Right hindlimb (tissue), 1 donor: ENCODE measurements at regions not wholly inside any gene's neighbourhood (a gene's known extent, or its start where the extent isn't known, plus 50 kb on each side); places are given as distances from the start of the nearest gene placed in this dataset.
A peak's percentile ranks its signal among the peaks of the same experiment; 100 is the strongest.
"Not testable (repeated sequence)": the region's sequence is repeated elsewhere in the genome, so short reads cannot be mapped to it uniquely, and the experiment has no call there.

ENCODE experiments used
- DNase-seq: peaks from one replicate; pipeline ENCODE4 v3.0.0-alpha.2; 2018

DNA sequence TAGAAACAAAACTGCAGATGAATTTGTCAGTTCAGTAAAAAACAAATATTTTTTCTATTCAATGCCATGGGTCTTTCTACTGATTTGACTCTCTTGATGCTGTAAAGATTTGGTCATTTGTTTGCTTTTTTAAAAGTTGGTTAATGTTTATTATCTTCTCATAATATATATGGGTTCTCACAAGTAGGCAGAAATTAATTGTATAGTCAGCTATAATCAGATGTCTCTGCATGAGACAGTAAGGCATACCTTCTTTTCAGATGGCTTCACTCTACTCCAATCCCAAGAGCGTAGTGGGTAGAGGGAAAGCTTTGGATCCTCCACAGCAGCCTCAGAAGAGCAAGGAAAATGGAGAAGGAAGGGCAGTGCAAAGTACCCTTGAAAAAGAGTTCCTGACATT, 1202.9 kb upstream of the CELF4 start:
- no peak for DNase-seq

DNA sequence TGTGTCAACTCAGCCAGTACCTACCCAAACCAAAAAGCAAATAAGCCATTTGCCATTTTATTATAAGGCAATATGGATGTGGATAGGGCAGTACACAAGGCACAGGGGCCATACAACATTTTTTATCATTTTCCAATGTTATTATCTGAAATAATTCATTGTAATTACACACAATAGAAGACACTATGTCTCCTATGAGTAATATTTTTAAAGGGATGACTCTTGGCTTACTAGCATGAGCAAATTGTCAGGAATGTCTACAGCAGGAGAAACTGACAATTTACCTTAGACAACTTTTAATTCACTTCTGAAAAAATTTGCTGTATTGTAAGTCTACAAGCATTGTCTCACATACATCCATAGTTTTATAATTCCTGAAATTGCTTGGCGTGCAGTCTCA, 1193.9 kb upstream of the CELF4 start:
- DNase-seq, result no peak

DNA sequence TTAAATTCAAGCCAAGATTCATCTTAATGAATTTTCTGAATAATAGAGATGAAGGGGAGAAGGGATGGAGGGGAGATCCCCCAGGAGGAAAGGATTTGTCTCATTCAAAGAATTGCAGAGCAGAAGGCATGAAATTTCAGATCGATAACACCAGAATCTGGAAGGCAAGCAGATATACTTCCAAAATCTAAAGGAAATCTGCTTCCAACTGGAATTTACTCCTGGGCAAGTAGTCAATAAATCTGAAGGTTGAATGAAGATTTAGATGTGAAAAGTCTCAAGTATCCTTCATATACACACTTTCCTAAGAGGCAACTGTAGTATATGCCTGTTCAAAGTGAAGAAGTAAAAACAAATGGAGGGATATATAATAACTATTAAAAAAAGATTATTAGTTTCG, 1190.8 kb upstream of the CELF4 start:
- DNase-seq, result no peak

DNA sequence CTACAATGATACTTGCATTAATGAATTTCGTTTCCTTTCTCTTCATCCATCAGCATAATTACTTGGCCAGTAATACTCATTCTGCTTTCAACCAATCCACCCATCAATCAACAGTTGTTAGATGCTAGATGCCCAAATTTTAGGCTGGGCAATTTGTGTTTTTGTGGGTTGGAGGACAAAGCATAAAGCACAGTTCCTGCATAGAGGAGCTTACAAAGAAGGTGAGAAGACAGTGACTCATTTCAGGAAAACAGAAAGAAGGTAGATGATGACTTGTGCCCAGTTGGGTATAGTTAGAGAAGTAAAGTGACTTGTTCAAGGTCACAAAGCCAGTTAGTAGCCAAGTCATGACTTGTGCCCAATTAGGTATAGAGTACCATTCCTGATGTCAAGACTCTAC, 1186.8 kb upstream of the CELF4 start:
- DNase-seq, result no peak

DNA sequence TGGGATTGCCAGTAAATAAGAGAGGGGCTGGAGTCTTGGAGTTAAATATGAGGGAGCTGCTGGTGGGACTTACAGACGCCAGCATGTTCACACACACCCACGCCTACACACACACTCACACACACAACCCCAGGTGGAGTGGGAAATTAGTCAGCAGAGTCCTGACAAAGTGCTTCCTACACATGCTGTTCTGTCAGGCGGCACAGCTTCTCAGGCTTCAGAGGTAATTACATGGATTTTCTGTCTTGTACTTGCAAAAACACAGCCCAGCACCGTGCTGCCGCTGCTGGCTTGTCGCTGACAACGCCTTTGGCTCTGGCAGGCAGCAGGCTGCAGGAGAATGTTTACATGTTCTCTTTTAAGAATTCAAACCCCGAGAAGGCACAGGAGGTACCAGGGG, 1186.3 kb upstream of the CELF4 start:
- peak; percentile 40 for DNase-seq

DNA sequence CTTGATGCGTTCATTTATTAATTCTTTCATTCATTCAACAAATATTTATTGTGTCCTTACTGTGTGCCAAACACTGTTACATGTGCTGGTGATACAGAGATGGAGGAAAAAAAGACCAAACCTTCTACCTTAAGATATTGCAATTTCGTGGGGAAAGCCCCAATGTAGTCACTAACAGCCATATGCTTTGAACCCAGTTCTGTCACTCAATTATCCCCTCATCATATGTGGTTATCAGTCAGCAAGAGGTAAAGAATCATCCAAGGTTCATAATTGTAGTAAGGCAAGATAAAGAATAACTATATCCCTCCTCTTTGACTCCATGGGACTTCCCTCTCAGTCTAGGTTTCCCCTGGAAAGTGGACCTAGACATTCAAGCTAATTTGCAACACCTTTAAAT, 1185.6 kb upstream of the CELF4 start:
- DNase-seq, result no peak

DNA sequence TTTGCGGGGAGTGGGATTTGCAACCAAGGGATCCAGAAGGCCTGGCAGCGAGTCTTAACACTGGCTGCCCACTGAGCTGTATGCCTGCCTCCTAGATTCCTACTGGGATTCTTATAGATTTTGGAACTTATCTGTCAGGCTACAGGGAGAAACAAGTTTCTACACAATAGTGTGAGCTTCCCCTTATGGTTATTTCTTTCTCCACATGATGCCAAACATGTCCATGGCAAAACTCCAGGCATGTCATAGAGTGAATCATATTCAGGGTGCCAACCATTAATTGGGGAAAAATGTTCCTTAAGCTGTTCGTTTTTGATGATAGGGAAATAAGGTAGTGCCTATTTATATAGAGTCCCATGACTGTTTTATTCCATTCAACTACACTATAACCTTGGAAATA, 1185.2 kb upstream of the CELF4 start:
- DNase-seq, result no peak

DNA sequence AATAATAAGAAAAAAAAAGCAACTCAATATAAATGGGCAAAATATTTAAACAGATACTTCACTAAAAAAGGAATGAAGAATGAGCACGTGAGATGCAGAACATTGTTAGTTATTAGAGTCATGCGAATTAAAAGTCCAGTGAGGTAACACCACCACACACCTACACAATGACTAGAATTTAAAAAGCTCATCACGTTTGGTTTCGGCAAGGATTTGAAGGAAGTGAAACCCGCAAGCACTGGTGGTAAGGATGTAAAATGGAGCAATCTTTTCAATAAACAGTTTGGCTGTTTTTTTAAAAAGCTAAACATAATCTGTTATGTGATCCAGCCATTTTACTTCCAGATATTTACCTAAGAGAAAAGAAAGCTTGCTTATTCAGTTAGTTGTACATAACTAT, 1181.6 kb upstream of the CELF4 start:
- DNase-seq, result no peak

DNA sequence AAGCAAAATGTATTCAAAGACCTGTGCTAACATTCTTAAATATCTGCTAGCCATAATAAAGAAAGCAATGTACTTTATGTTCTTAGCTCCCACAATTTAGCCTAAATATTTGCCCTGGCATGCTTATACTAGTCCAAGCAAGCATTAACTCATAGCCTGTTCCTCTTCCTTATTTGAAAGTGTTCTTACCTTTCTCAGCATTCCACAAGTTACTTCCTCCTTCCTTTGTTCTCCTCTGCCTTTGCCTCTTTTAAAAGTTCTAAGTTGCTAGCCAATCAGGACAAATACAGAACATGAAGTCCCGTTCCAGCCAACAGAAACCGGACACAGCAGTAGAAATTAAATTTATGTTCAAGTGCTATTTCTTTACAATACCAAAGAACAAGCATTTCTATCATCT, 1154.6 kb upstream of the CELF4 start:
- not testable (repeated sequence) for DNase-seq

DNA sequence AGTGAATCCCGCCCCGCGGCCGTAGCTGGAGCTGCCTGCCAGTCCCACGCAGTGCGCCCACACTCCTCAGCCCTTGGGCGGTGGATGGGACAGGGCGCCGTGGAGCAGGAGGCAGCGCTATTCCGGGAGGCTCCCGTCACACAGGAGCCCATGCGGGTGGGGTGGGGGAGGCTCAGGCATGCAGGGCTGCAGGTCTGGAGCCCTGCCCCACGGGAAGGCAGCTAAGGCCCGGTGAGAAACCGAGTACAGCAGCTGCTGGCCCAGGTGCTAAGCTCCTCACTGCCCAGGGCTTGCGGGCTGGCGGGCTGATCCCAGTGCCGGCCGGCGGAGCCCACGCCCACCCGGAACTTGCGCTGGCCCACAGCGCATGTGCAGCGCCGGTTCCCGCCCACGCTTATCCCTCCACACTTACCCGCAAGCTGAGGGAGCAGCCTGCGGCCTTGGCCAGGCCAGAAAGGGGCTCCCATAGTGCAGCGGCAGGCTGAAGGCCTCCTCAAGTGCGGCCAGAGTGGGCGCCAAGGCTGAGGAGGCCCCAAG, 1152.8 kb upstream of the CELF4 start:
- no peak for DNase-seq

DNA sequence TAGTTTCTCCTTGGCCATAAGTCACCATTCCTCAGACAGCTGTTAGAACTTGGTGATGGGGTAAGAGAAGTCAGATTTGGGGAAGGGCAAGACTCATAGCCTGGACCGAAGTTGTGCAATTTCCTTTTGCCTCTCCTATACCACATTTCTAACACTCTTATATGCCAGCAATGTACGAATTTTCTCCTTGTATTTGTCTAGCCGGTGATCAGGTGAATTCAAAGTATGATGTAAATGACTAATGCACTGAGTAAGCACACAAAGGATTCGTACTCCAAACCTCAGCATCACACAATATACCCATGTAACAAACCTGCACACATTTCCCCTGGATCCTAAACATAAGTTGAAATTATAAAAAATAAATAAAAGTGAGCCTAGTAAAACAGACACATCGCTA, 1143.5 kb upstream of the CELF4 start:
- no peak for DNase-seq

DNA sequence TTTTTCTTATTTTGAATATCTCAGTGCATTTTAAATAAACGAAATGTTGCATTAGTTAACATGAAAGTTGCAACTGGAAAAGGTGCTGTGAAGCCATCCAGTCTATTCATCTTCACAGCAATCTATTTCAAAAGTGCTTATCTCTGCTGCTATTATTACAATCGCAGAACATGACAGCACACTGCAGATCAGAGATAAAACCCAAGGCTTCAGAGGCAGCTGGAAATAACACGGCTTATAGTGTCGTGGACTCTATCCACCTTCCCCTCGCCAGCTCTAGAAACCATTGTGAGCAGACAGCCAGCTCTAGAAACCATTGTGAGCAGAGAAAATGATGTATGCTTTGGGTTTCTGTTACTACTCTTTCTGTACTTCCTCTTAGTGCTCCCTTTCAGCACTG, 1140.8 kb upstream of the CELF4 start:
- no peak for DNase-seq

DNA sequence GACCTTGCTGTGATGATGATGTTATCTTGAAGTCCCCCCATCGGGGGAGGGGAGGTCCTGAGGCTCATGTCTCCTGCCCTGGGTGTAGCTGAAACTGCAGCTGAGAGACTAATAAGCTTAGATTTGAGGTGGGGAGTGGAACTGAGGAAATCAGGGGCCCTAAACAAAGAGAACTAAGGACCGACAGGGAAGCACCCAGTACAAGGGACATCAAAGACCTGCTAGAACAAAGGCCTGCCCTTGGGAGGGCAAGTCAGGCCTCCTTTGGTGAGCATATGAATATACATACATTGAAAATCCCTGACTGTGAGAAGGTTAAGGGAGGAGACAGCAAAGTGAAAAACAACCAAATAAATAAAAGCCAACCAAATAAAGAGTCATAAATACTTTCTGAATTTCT, 1132.5 kb upstream of the CELF4 start:
- no peak for DNase-seq

DNA sequence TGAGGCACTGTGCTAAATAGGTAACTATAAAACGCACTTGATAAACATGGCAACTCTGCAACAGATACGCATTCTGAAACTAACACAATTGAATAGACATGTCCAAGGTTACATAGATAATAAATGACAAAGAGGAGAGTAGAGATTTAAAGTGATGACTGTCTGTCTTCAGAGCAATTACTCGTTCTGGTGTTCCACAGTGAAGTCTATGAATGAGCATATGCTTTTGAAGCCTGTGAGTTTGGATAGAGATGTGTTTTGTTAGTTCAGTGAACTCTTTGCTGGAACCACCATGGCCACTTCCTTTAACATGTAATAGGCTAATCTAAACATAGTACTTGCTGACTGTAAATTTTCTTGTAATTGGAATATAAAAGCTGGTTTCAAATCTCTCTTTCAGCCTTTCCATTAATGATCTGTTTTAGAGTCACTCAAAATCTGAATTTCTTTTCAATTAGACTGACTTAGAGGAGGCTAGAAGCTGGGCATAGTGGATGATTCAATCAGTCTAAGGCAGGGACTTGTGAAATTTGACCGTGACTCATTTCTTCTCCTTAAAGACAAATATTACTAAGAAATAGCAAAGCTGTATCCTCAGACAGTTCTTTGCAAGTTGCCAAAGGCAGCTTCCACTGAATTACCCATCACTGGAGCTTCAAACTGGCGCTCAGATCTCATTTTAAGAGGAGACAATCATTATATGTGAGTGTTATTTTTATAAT, 1130.1 kb upstream of the CELF4 start:
- no peak for DNase-seq

DNA sequence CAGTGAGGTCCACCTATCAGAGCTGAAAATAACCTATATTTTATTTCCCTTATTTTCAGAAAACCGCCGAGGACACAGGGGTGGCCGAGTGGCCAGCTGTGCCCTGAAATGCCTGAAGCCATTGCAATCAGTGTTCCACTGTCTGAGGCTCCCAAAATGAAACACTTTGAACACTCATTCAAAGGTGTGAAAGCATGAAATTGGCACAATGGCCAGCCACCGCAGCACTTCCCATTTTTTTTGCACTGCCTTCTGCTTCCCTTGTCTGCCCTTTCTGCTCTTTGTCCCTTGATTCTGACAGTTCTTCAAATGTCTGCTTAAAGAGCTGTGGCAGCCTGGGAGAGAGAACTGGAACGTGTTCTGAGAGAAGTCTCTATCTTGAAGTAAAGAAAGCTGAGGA, 1127.5 kb upstream of the CELF4 start:
- no peak for DNase-seq

DNA sequence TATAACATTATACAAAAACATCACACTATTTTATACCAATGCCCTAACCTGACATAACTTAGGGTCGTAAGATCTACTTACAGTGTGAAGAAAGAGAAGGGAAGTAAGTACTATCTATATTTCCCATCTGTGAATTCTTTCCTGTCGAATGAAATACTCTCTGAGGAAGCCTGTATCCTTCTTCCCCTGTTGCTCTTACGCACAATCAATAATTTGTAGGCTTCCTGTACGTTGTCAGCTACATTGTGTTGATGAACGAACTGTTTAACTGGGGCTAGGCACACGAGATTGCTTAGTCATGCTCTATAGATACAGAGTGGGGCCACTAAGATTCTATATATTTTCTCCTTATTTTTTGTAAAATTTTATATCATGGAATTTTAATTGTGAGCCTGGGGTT, 1125.0 kb upstream of the CELF4 start:
- DNase-seq, result no peak

DNA sequence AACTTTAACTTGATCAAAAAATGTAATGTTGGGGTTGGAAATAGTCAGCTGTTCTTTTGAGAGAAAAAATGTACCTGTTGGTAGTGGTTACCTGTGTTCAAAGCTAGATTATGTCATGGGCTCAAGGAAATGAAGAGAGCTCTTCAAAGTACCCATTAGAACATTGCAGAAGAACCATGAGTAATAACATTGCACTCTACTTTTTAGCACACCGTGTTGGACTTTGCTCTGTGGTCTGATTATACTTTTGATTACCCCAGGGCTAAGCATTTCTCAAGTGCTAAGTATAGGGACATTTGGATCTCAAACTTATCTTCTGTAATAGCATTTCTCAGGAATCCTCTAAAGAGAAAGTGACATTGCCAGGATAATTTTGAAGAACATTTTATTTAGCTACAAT, 1122.8 kb upstream of the CELF4 start:
- no peak for DNase-seq

DNA sequence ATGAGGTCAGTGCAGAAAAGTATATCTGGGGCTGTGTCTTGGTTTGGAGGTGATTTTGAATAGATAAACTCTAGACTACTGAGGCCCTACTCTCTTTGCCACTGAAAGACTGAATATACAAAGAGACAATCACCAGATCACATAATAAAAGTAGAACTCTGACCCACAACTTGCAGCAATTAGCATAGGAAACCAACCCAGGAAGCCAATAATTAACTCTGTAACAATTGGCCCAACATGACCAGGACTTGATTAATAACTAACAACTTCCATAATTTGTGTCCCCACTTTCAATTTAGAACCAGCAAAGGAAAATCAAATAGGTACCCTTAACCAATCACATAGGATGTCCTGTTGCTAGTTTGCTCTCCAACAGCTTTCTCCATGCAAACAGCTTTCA, 1104.9 kb upstream of the CELF4 start:
- no peak for DNase-seq

DNA sequence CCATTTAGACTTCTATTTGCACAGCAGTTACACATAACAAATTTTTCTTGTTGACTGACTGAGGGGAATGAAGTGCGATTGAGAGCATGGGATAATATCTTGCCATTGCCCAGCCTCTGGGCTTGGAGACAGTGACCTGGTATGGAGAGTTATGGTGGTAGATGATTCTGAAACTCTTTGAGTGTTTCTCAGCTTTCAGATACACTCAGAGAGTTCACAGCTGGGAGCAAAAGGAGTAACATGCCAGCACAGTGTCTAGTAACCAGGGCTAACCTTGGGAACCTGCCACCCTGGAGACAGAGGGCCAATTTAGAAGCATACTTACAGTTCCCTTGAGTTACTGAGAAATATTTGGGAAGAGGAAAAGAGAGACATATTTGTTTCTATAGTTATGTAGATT, 1099.3 kb upstream of the CELF4 start:
- no peak for DNase-seq

DNA sequence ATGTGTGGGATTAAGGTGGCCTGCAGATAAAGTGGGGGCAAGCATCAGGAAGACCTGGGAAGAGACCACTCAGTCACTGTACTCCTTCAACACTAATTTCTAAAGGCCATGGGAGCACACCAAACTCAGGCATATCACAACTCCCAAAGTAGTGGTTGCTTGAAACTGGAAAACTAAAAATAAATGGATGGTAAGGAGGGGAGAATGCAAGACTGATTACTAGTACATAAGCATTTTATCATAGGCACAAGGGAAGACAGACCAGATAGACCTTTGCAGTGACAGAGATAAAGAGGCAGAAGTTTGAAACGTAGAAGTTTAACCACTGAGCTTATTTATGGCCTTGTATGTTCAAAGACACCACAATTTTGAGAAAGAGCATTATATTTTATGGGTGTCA, 1098.1 kb upstream of the CELF4 start:
- no peak for DNase-seq

DNA sequence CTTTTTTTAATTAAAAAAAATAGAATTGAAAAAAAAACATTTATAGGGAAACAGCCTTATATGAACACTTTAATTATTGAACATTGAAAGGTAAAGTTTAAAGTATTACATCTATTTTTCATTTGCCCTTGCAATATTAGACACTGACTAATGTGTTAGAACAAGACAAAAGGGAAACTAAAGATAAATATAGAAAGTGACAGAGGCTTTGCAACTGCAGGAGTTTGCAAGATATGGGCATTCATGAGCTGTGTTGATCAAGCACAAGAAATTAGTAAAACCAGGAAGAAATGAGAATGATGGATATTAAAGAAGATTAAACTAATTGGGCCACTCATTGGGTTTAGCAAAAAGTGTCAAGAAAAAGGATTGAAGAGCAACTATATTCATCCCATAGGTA, 1097.7 kb upstream of the CELF4 start:
- DNase-seq, result no peak

DNA sequence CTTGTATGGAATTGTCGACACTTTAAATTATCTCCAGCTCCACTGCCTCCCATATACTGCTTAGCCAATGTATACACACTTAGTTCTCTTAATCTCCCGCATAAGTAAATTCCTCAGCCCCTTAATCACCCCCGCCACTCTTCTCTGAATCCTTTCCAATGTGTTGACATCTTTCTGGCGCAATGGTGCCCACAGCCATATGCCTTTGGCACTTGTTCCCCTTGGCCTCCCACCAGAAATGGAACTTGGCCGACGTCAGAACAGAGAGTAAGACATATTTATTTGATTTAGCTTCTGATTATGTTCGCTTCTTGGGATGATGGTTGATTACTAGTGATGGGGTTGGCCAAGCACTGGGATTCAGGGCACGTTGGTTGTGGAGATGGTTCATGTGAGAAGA, 1089.3 kb upstream of the CELF4 start:
- DNase-seq, result peak; percentile 66

DNA sequence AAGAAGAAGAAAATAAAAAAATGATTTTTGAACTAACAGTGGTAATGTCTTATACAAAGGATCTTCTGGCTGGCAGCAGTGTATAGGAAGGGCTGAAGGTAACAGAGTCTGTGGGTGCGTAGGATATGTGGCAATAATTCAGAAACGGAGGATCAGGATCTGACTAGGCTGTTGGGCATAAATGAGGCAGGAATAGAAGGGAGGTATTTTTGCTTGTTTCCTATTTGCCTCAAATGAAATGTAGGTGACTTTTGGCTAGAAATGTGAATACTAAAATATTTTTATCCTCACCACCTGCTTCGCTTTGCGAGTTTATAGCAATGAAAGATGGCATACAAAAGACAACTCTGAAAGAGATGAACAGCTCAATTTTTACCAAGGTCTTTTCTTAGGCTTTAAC, 1086.1 kb upstream of the CELF4 start:
- DNase-seq, result no peak

DNA sequence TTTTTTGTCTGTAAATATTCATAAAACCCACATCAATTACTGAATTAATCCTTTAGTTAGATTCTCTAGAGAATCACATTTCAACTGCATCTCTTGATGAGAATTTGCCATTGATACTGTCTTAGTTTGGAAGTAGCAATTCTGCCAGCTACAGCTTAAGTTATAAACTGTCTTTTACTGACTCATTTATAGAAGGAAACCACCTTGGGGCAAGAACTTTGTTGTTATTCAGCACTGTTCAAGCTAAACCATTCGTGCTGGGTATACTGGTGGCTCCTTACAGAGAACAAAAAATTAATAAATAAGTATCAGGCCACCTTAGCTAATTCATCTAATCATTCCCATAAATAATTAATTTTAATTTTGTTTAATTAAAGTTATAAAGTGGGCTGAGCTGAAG, 1082.6 kb upstream of the CELF4 start:
- DNase-seq, result no peak

DNA sequence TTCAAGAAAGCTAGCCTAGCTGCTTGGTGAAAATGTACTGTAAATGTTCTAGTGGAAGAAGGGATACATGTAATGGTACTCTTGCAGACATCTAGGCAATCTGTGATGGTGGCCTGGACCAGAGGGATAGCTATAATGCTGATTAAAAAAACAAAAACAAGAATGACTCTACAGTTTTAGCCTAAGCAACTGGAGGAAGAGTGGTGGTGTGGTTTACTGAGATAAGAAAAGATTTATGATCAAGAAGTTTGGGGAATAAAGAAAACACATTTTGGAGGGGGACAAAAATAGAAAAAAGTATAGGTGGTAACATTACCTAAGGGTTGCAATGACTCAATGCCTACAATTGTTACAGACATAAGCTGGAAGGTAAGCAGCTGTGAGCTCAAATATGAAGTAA, 1080.7 kb upstream of the CELF4 start:
- no peak for DNase-seq
